ENCODE measurements at regions not wholly inside any gene's neighbourhood (a gene's known extent, or its start where the extent isn't known, plus 50 kb on each side); places are given as distances from the start of the nearest gene placed in this dataset.

DNA sequence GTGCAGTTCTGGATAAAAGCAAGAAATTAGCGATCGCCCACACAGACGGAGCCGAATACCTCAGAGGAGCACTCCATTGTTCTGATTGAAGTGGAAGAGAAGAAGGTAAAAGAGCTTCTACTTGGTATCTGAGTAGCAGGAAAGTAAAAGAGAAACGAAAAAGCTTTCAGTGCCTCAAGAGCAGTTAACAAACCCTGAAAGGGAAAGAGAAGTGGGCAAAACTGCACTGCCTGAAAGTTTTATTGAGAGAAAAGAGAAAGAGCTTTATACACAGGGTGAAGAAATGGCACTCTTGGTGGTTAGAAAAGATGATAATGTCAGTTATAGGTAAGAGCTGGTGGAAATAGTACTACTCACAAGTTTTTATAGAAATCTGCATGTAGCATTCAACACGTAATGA is 192.8 kb downstream of the CDCA7 start:
- TF ChIP-seq, protein P1, sequence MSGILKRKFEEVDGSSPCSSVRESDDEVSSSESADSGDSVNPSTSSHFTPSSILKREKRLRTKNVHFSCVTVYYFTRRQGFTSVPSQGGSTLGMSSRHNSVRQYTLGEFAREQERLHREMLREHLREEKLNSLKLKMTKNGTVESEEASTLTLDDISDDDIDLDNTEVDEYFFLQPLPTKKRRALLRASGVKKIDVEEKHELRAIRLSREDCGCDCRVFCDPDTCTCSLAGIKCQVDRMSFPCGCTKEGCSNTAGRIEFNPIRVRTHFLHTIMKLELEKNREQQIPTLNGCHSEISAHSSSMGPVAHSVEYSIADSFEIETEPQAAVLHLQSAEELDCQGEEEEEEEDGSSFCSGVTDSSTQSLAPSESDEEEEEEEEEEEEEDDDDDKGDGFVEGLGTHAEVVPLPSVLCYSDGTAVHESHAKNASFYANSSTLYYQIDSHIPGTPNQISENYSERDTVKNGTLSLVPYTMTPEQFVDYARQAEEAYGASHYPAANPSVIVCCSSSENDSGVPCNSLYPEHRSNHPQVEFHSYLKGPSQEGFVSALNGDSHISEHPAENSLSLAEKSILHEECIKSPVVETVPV (CRISPR knock-in tag; IDR thresholded peaks at IDR 0.05), result no peak
- TF ChIP-seq TOX (CRISPR knock-in tag; IDR thresholded peaks at IDR 0.05; ENCODE audit: borderline replicate concordance) (no peak), CSDC2 (CRISPR knock-in tag; IDR thresholded peaks at IDR 0.05) (no peak), PATZ1 (CRISPR knock-in tag; IDR thresholded peaks at IDR 0.05; ENCODE audit: borderline replicate concordance) (no peak), RARB (CRISPR knock-in tag; IDR thresholded peaks at IDR 0.05) (no peak), PPARA (CRISPR knock-in tag; IDR thresholded peaks at IDR 0.05; ENCODE audit: borderline replicate concordance) (no peak), BACH2 (CRISPR knock-in tag; IDR thresholded peaks at IDR 0.05; ENCODE audit: borderline replicate concordance) (no peak), CREB5 (CRISPR knock-in tag; IDR thresholded peaks at IDR 0.05; ENCODE audit: low read depth) (no peak), POU6F1 (CRISPR knock-in tag; IDR thresholded peaks at IDR 0.05; ENCODE audit: borderline replicate concordance, low read depth) (no peak), ZFP3 (CRISPR knock-in tag; IDR thresholded peaks at IDR 0.05) (no peak), ZNF70 (CRISPR knock-in tag; IDR thresholded peaks at IDR 0.05) (no peak)

All from SK-N-SH treated with all-trans-retinoic acid at 6 μM for 48 hours (cell line).